ENCODE measurements at regions not wholly inside any gene's neighbourhood (a gene's known extent, or its start where the extent isn't known, plus 50 kb on each side); places are given as distances from the start of the nearest gene placed in this dataset.

DNA sequence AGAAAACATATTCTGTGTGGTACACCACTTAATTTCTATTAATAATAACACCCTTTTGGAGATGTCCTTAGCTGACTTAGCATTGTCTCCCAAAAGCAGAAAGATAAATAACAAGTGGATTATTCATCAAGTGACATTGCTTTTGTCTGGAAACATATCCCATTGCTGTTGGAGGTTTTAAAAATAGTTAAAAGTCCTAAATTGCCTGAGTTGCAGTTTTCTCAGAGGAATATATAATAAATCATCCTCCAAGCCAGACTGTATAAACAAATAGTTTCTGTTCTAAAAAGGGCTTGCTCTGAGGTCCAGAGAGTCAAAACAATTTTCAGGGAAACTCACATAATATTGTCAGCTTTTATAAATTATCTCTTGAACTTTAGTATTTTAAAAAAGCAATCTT is 60.4 kb upstream of the CD96 start:
- DNase-seq, result no peak

GRCh38 chr3:111482574-111482973 is 59.4 kb upstream of the CD96 start:
- no peak for DNase-seq

- no peak for DNase-seq
Observed at GRCh38 chr3:111485086-111485485, 56.9 kb upstream of the CD96 start.
